Caco-2 (cell line): ENCODE measurements at regions not wholly inside any gene's neighbourhood (a gene's known extent, or its start where the extent isn't known, plus 50 kb on each side); places are given as distances from the start of the nearest gene placed in this dataset.

Source experiments
- BruUV-seq: library from RNA; stranded (reverse); fragments of 400-500 nt; replicated peaks from 2 replicates; lab custom pipeline; 2021; lab: Mats Ljungman, UMichigan
- CTCF ChIA-PET: fragments of 300-600 bp; sonication (Branson Sonifier 250); formaldehyde crosslinking; loops from one replicate; lab custom pipeline; 2022; ENCODE audit warnings: antibody characterized with exemption; lab: Charles Lee
- POLR2A ChIA-PET: fragments of 300-600 bp; sonication (Branson Sonifier 250); formaldehyde crosslinking; loops from one replicate; lab custom pipeline; 2022; ENCODE audit warnings: antibody characterized with exemption; lab: Charles Lee
- DNase-seq, 2 experiments: peaks; one replicate each; pipeline versions ENCODE4 v3.0.0 to v3.0.0-alpha.2; 2020 to 2022
- H3K27me3 ChIP-seq: replicated peaks from 2 replicates; pipeline ENCODE4 v1.6.0; 2011; ENCODE audit warnings: low read length; ENCODE audit not compliant: control insufficient read depth, insufficient read depth
- H3K36me3 ChIP-seq: 2 replicates; pipeline ENCODE4 v1.5.1; 2011; ENCODE audit warnings: low read length; ENCODE audit not compliant: control insufficient read depth, insufficient read depth
- H3K4me1 ChIP-seq: fragments of 250-450 bp; sonication (Bioruptor Pico); 2 replicates; pipeline ENCODE4 v1.5.1; 2020; ENCODE audit warnings: mild to moderate bottlenecking
- H3K4me3 ChIP-seq: 2 replicates; pipeline ENCODE4 v1.5.1; 2011; ENCODE audit warnings: low read depth, mild to moderate bottlenecking, control low read depth, low read length
- H3K9me3 ChIP-seq: fragments of 250-450 bp; sonication (Bioruptor Pico); 2 replicates; pipeline ENCODE4 v1.5.1; 2020; ENCODE audit warnings: mild to moderate bottlenecking, moderate library complexity
- H3K27ac Mint-ChIP-seq: one replicate; pipeline ENCODE4 v1.8.0; 2022; ENCODE audit warnings: mixed read lengths; ENCODE audit not compliant: unreplicated experiment
- H3K27me3 Mint-ChIP-seq: one replicate; pipeline ENCODE4 v1.8.0; 2022; ENCODE audit warnings: mixed read lengths; ENCODE audit not compliant: insufficient read depth, unreplicated experiment
- H3K36me3 Mint-ChIP-seq: one replicate; pipeline ENCODE4 v1.8.0; 2022; ENCODE audit warnings: mild to moderate bottlenecking, mixed read lengths; ENCODE audit not compliant: insufficient read depth, unreplicated experiment
- H3K4me1 Mint-ChIP-seq: one replicate; pipeline ENCODE4 v1.8.0; 2022; ENCODE audit warnings: low read depth, mixed read lengths; ENCODE audit not compliant: unreplicated experiment
- H3K4me3 Mint-ChIP-seq: one replicate; pipeline ENCODE4 v1.8.0; 2022; ENCODE audit warnings: mild to moderate bottlenecking, moderate library complexity, mixed read lengths; ENCODE audit not compliant: unreplicated experiment
- H3K9me3 Mint-ChIP-seq: one replicate; pipeline ENCODE4 v1.8.0; 2022; ENCODE audit warnings: mixed read lengths; ENCODE audit not compliant: unreplicated experiment
- CTCF ChIP-seq, 2 experiments: fragments of 200-600 bp in 1 of 2; IDR thresholded peaks; 1 replicate in 1 of 2; 2 replicates in 1 of 2; pipeline versions ENCODE4 v1.5.1 to v1.8.0; 2011 to 2022; ENCODE audit warnings: antibody characterized with exemption in 1 of 2, control low read depth in 1 of 2, inconsistent platforms in 1 of 2, low read depth in 1 of 2, low read length in 1 of 2, mild to moderate bottlenecking in 1 of 2, moderate library complexity in 1 of 2; ENCODE audit not compliant: insufficient read depth in 1 of 2, severe bottlenecking in 1 of 2, unreplicated experiment in 1 of 2
- intact Hi-C: fragments of 100-400 bp; cut with micrococcal nuclease; formaldehyde crosslinking; loops from one replicate; pipeline ENCODE4 v1.10.0; 2022; ENCODE audit not compliant: unreplicated experiment

DNA sequence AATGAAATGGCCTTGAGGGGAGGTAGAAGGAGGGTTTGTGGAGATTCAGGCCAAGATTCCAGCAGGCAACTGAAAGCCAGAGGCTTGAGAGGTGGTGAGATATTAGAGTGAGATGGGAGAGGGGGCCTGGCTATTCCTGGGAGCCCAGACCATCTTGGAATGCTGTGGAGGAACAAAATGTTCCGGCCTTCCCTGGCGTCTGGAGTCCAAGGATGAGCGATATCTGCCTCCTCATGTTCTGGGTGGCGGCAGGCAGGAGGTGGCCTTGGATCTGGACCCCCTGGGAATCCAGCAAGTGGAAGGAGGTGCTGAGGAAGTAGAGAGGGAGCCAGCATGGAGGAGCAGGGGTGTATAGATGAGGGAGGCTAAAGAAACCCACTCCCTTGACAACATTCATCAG, 335.9 kb downstream of the CYP26B1 start:
- H3K27ac Mint-ChIP-seq, result no peak overlapping the region
- H3K4me1 ChIP-seq, result no peaks in the 10 kb centered on the region
- no peak for TF ChIP-seq CTCF (IDR thresholded peaks at IDR 0.05; ENCODE audit: insufficient read depth in 1 of 2, low read depth in 1 of 2, low read length in 1 of 2, severe bottlenecking in 1 of 2, unreplicated experiment in 1 of 2)
- H3K4me3 Mint-ChIP-seq, result no peak overlapping the region
- no TSS peak for BruUV-seq
- ChIA-PET CTCF (interaction anchor here (1.0 kb wide), 1 partner anchor 254 kb away, joined by 3 read pairs; no protein-coding TSS in a partner anchor), POLR2A (no interaction called here)
- no peaks in the 10 kb centered on the region for H3K27me3 ChIP-seq
- no peaks in the 10 kb centered on the region for H3K36me3 Mint-ChIP-seq
- peaks cover 5% of the 10 kb centered on the region for H3K27me3 Mint-ChIP-seq
- intact Hi-C loops, result no loop called here
- H3K9me3 Mint-ChIP-seq, result no peaks in the 10 kb centered on the region
- H3K4me3 ChIP-seq, result no peak overlapping the region
- H3K36me3 ChIP-seq, result no peaks in the 10 kb centered on the region
- H3K4me1 Mint-ChIP-seq, result no peaks in the 10 kb centered on the region
- H3K9me3 ChIP-seq, result 0 out of 2 replicates have a peak, but pooled peaks cover 3% of the 10 kb centered on the region
- DNase-seq, result no peak

- DNase-seq, result no peak
- no peak overlapping the region for H3K27ac Mint-ChIP-seq
- H3K4me1 ChIP-seq, result no peaks in the 10 kb centered on the region
- ChIA-PET CTCF (interaction anchor here (1.0 kb wide), 1 partner anchor 254 kb away, joined by 3 read pairs; no protein-coding TSS in a partner anchor), POLR2A (no interaction called here)
- no peak overlapping the region for H3K4me3 ChIP-seq
- H3K27me3 Mint-ChIP-seq, result peaks cover 2% of the 10 kb centered on the region
- intact Hi-C loops, result no loop called here
- H3K9me3 ChIP-seq, result 0 out of 2 replicates have a peak, but pooled peaks cover 3% of the 10 kb centered on the region
- H3K36me3 Mint-ChIP-seq, result no peaks in the 10 kb centered on the region
- no peaks in the 10 kb centered on the region for H3K9me3 Mint-ChIP-seq
- H3K27me3 ChIP-seq, result no peaks in the 10 kb centered on the region
- no peaks in the 10 kb centered on the region for H3K36me3 ChIP-seq
- no peak for TF ChIP-seq CTCF (IDR thresholded peaks at IDR 0.05; ENCODE audit: insufficient read depth in 1 of 2, low read depth in 1 of 2, low read length in 1 of 2, severe bottlenecking in 1 of 2, unreplicated experiment in 1 of 2)
- H3K4me1 Mint-ChIP-seq, result no peaks in the 10 kb centered on the region
- BruUV-seq, result no TSS peak
- H3K4me3 Mint-ChIP-seq, result no peak overlapping the region
Observed at GRCh38 chr2:71811157-71811556, 336.5 kb downstream of the CYP26B1 start.

DNA sequence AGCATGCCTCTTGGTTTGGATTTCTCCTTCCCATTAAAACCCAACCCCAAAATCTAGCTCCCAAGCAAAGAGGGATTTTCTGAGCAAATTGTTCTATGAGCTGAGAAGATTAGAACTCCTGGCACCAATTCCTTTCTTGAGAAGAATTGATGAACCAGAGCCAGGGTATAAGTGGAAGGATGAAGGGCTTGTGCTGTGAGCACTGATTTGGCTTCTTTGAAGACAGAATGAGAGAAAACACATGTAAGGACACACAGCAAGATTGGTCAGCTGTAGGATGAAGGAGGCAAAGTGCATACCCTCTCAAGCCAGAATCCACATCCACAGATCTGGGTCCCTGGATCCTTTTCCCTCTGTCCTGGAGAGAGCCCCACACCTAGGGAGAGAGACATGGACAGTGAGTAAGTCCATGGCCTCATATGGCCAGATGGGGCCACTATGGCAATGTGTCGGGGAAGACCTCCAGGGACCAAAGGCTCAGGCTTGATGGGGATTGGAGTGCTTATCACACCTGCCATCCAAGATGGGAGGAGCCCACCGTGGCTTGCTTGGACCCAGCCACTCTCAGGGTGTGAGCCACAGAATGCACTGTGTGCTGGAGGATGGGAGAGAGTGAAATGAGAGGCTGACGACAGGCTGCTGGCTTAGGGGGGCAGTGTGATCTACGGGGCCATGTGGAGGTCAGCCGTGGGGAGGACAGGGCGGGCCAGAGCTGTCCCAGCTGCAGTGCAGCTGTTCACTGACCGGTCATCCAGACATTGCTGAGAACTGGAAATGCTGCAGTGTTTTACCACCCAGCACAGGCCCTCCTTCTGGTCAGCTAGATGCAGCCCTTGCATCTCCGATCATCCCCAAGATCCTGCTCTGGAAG, 339.8 kb downstream of the CYP26B1 start:
- intact Hi-C loops, result loop anchor here (10.0 kb wide), 1 partner anchor 187 kb away; no protein-coding TSS in a partner anchor

More for the DNA sequence above, 339.8 kb downstream of the CYP26B1 start:
- Histone ChIP-seq H3K9me3 (0 out of 2 replicates have a peak, but pooled peaks cover 3% of the 10 kb centered on the region), H3K27me3 (no peaks in the 10 kb centered on the region), H3K4me3 (no peak overlapping the region), H3K36me3 (no peaks in the 10 kb centered on the region), H3K4me1 (no peaks in the 10 kb centered on the region)
- no peak overlapping the region for H3K27ac Mint-ChIP-seq
- no peaks in the 10 kb centered on the region for H3K4me1 Mint-ChIP-seq
- no peaks in the 10 kb centered on the region for H3K27me3 Mint-ChIP-seq
- no TSS peak for BruUV-seq
- no peak overlapping the region for H3K4me3 Mint-ChIP-seq
- H3K36me3 Mint-ChIP-seq, result no peaks in the 10 kb centered on the region
- no peaks in the 10 kb centered on the region for H3K9me3 Mint-ChIP-seq
- no peak for DNase-seq
- CTCF ChIA-PET, result no interaction called here
- POLR2A ChIA-PET, result no interaction called here
- TF ChIP-seq CTCF (IDR thresholded peaks at IDR 0.05; ENCODE audit: insufficient read depth in 1 of 2, low read depth in 1 of 2, low read length in 1 of 2, severe bottlenecking in 1 of 2, unreplicated experiment in 1 of 2), result no peak
